ENCODE measurements at regions not wholly inside any gene's neighbourhood (a gene's known extent, or its start where the extent isn't known, plus 50 kb on each side); places are given as distances from the start of the nearest gene placed in this dataset.

DNA sequence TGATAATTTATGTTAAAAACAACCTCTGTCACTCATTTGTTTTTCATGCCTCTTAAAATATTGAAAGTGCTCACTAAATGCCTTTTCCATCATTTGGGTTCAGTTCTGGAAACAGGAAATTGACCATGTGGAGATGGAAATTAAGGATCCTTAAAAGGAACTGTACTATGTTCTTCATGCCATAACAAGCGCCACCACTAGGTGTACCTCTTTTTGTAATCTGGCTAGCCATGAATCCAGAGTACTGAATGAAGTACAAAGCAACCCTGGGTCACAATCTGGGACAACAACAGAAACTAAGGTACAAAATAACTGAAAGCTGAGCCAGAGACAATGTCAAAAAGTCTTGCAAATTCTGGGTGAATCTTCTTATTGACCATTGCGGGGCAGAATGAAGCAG lies 559.1 kb downstream of the FAM181B start:
- Histone ChIP-seq H3K9me1 (replicated peaks; ENCODE audit: control insufficient read depth, extremely low read depth, insufficient read depth, low read length) (no peaks in the 10 kb centered on the region), H3K4me1 (ENCODE audit: control insufficient read depth, extremely low read depth, insufficient read depth, low read length) (no peaks in the 10 kb centered on the region), H3K4me2 (ENCODE audit: insufficient read depth, low read length) (no peak overlapping the region), H3K36me3 (ENCODE audit: control insufficient read depth in 2 of 2, extremely low read depth in 1 of 2, insufficient read depth in 2 of 2, low read length in 2 of 2) (no peaks in the 10 kb centered on the region), H3K79me2 (ENCODE audit: control insufficient read depth, insufficient read depth, low read length) (no peaks in the 10 kb centered on the region), H3K27me3 (ENCODE audit: control insufficient read depth in 2 of 2, insufficient read depth in 2 of 2, low read length in 2 of 2) (no peaks in the 10 kb centered on the region), H3K4me3 (replicated peaks in 1 of 3; ENCODE audit: insufficient read depth in 1 of 3, low read depth in 1 of 3, low read length in 3 of 3) (no peak overlapping the region), H4K20me1 (replicated peaks; ENCODE audit: control insufficient read depth, extremely low read depth, insufficient read depth, low read length) (no peaks in the 10 kb centered on the region), H3K9ac (replicated peaks; ENCODE audit: extremely low read depth, insufficient read depth, low read length) (no peak overlapping the region), H3K27ac (ENCODE audit: insufficient read depth, low read depth, low read length) (no peak overlapping the region), H2AFZ (ENCODE audit: low read depth, low read length) (no peak overlapping the region), H3K9me3 (replicated peaks; ENCODE audit: control insufficient read depth, insufficient read depth, low read length) (peaks cover 4% of the 10 kb centered on the region)
- FAIRE-seq (no peak), DNase-seq (ENCODE audit: low read depth, low spot score) (no peak)
- intact Hi-C loops (cut with micrococcal nuclease) (no loop called here), dilution Hi-C loops (cut with MboI; ENCODE audit: extremely low pct_ligation_motif_present, low sequenced_read_pairs) (no loop called here)
- POLR2A ChIA-PET = no interaction called here
- no TSS peak for BruUV-seq (replicated peaks)
- TF ChIP-seq POLR2AphosphoS5 (IDR thresholded peaks at IDR 0.05; ENCODE audit: insufficient read depth, low read depth, low read length) (no peak), GATA2 (IDR thresholded peaks at IDR 0.05; ENCODE audit: insufficient read depth, insufficient read length, low read depth, low read length) (no peak), POLR2A (IDR thresholded peaks at IDR 0.05; ENCODE audit: low read depth, low read length) (no peak), EZH2 (IDR thresholded peaks at IDR 0.05; ENCODE audit: borderline replicate concordance, low read depth, low read length, severe bottlenecking) (no peak), JUN (IDR thresholded peaks at IDR 0.05; ENCODE audit: borderline replicate concordance, insufficient read depth, insufficient read length, low read depth) (no peak), MYC (IDR thresholded peaks at IDR 0.05; ENCODE audit: low read depth, low read length) (no peak), FOS (IDR thresholded peaks at IDR 0.05; ENCODE audit: borderline replicate concordance, insufficient read depth, low read length) (no peak)
- TF ChIP-seq, protein P1, sequence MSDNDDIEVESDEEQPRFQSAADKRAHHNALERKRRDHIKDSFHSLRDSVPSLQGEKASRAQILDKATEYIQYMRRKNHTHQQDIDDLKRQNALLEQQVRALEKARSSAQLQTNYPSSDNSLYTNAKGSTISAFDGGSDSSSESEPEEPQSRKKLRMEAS (IDR thresholded peaks at IDR 0.05; ENCODE audit: insufficient read depth, insufficient read length) = no peak
- TF ChIP-seq, protein P2, sequence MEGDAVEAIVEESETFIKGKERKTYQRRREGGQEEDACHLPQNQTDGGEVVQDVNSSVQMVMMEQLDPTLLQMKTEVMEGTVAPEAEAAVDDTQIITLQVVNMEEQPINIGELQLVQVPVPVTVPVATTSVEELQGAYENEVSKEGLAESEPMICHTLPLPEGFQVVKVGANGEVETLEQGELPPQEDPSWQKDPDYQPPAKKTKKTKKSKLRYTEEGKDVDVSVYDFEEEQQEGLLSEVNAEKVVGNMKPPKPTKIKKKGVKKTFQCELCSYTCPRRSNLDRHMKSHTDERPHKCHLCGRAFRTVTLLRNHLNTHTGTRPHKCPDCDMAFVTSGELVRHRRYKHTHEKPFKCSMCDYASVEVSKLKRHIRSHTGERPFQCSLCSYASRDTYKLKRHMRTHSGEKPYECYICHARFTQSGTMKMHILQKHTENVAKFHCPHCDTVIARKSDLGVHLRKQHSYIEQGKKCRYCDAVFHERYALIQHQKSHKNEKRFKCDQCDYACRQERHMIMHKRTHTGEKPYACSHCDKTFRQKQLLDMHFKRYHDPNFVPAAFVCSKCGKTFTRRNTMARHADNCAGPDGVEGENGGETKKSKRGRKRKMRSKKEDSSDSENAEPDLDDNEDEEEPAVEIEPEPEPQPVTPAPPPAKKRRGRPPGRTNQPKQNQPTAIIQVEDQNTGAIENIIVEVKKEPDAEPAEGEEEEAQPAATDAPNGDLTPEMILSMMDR (IDR thresholded peaks at IDR 0.05; ENCODE audit: extremely low read depth in 1 of 2, insufficient read depth in 1 of 2, low read depth in 1 of 2, low read length in 2 of 2) = no peak
- CTCF ChIA-PET = no interaction called here
